HepG2 (cell line): ENCODE measurements at regions not wholly inside any gene's neighbourhood (a gene's known extent, or its start where the extent isn't known, plus 50 kb on each side); places are given as distances from the start of the nearest gene placed in this dataset.

Experiments
- ATAC-seq: fragments of 200-7000 bp; cut with Tn5 transposase; 3 replicates; pipeline ENCODE4 v1.9.1; 2020; ENCODE audit warnings: mild to moderate bottlenecking, moderate library complexity
- BruUV-seq: library from RNA; stranded (reverse); fragments of 400-500 nt; replicated peaks from 2 replicates; lab custom pipeline; 2021; lab: Mats Ljungman, UMichigan
- CTCF ChIA-PET: fragments of 300-600 bp; formaldehyde crosslinking; extraction: SDS; loops from one replicate; lab custom pipeline; 2021; ENCODE audit warnings: low total read pairs, inconsistent platforms, low intra/inter-chr PET ratio; lab: Yijun Ruan, JAX
- POLR2A ChIA-PET: fragments of 350-600 bp; sonication (Branson Sonifier 250); formaldehyde crosslinking; loops from one replicate; lab custom pipeline; 2020; ENCODE audit warnings: antibody characterized with exemption, inconsistent platforms; lab: Yijun Ruan, JAX
- DNase-seq: peaks from one replicate; pipeline ENCODE4 v3.0.0-alpha.2; 2015; ENCODE audit warnings: low spot score
- FAIRE-seq: peaks from 3 replicates; lab custom pipeline; 2011; peaks lifted over from hg19 to GRCh38; lab: Jason Lieb, UNC
- H2AFZ ChIP-seq: one replicate; pipeline ENCODE4 v1.6.1; 2011; ENCODE audit warnings: low read length, inconsistent platforms
- H3K27ac ChIP-seq: fragments of 300-600 bp; 3 replicates; pipeline ENCODE4 v1.8.0; 2011; ENCODE audit warnings: mixed run types, mild to moderate bottlenecking, mixed read lengths, low read length, inconsistent platforms; ENCODE audit not compliant: insufficient read depth; ENCODE audit errors: extremely low read length
- H3K27me3 ChIP-seq, 2 experiments: fragments of 200-600 bp in 1 of 2; 2 replicates in 1 of 2; 3 replicates in 1 of 2; pipeline versions ENCODE4 v1.6.0 to v1.8.0; 2011; ENCODE audit warnings: low read length in 2 of 2, mild to moderate bottlenecking in 2 of 2, moderate library complexity in 2 of 2, inconsistent platforms in 1 of 2; ENCODE audit not compliant: insufficient read depth in 2 of 2, control insufficient read depth in 1 of 2
- H3K36me3 ChIP-seq, 2 experiments: fragments of 200-600 bp in 1 of 2; replicated peaks in 1 of 2; 2 replicates in 1 of 2; 3 replicates in 1 of 2; pipeline versions ENCODE4 v1.5.1 to v1.8.0; 2011; ENCODE audit warnings: low read length in 2 of 2, inconsistent platforms in 1 of 2; ENCODE audit not compliant: insufficient read depth in 2 of 2, control insufficient read depth in 1 of 2
- H3K4me1 ChIP-seq: 2 replicates; pipeline ENCODE4 v1.5.1; 2012; ENCODE audit warnings: low read length, inconsistent platforms; ENCODE audit not compliant: insufficient read depth
- H3K4me2 ChIP-seq: 2 replicates; pipeline ENCODE4 v1.6.0; 2011; ENCODE audit warnings: low read depth, low read length, inconsistent platforms
- H3K4me3 ChIP-seq, 3 experiments: fragments of 200-600 bp in 1 of 3; sonication (generic), shearing (Covaris generic) in 1 of 3; replicated peaks in 1 of 3; 2 replicates each; pipeline ENCODE4 v1.5.1; 2011 to 2016; ENCODE audit warnings: low read length in 3 of 3, inconsistent platforms in 2 of 3, low read depth in 2 of 3, mild to moderate bottlenecking in 2 of 3, control low read depth in 1 of 3, mixed read lengths in 1 of 3; ENCODE audit not compliant: insufficient read depth in 1 of 3
- H3K79me2 ChIP-seq: one replicate; pipeline ENCODE4 v1.6.1; 2011; ENCODE audit warnings: low read length, inconsistent platforms; ENCODE audit not compliant: insufficient read depth
- H3K9ac ChIP-seq: 2 replicates; pipeline ENCODE4 v1.6.0; 2011; ENCODE audit warnings: mild to moderate bottlenecking, low read depth, low read length, inconsistent platforms; ENCODE audit not compliant: insufficient read depth
- H3K9me3 ChIP-seq: 2 replicates; pipeline ENCODE4 v1.5.1; 2012; ENCODE audit warnings: mild to moderate bottlenecking, low read length
- H4K20me1 ChIP-seq: 2 replicates; pipeline ENCODE4 v1.6.0; 2011; ENCODE audit warnings: inconsistent platforms, mild to moderate bottlenecking, low read length, moderate library complexity; ENCODE audit not compliant: insufficient read depth
- GTF2F1 ChIP-seq: fragments of 150-350 bp; IDR thresholded peaks from 2 replicates; pipeline ENCODE4 v1.6.1; 2014; ENCODE audit warnings: low read length
- MTERF4 ChIP-seq: sonication (generic); formaldehyde crosslinking; IDR thresholded peaks from 2 replicates; pipeline ENCODE4 v1.8.0; 2023; ENCODE audit warnings: mild to moderate bottlenecking, missing genetic modification reagents
- NFE2L2 ChIP-seq: fragments of 150-350 bp; IDR thresholded peaks from 2 replicates; pipeline ENCODE4 v1.6.1; 2014; ENCODE audit warnings: low read length
- NFYB ChIP-seq: sonication (generic); formaldehyde crosslinking; IDR thresholded peaks from 2 replicates; pipeline ENCODE4 v1.4.0; 2020; ENCODE audit warnings: missing genetic modification reagents
- NKX3-1 ChIP-seq: sonication (generic); formaldehyde crosslinking; IDR thresholded peaks from 2 replicates; pipeline ENCODE4 v1.5.0; 2020; ENCODE audit warnings: missing genetic modification reagents
- ZBTB26 ChIP-seq: IDR thresholded peaks from 2 replicates; pipeline ENCODE4 v1.6.1; 2016; ENCODE audit warnings: missing compliant biosample characterization, missing genetic modification reagents, borderline replicate concordance
- ZNF598 ChIP-seq: sonication (generic); formaldehyde crosslinking; IDR thresholded peaks from 2 replicates; pipeline ENCODE4 v1.5.1; 2020; ENCODE audit warnings: mild to moderate bottlenecking, missing genetic modification reagents, borderline replicate concordance
- ZNF749 ChIP-seq: sonication (generic); formaldehyde crosslinking; IDR thresholded peaks from 2 replicates; pipeline ENCODE4 v1.8.0; 2022; ENCODE audit warnings: mild to moderate bottlenecking, missing genetic modification reagents, moderate library complexity, borderline replicate concordance
- in situ Hi-C: cut with HindIII; loops from 2 replicates; pipeline ENCODE4 v1.10.0; 2017; ENCODE audit warnings: low pct_unique_long_range_greater_than_20kb; ENCODE audit not compliant: extremely low pct_ligation_motif_present
- intact Hi-C: fragments of 100-400 bp; cut with micrococcal nuclease; formaldehyde crosslinking; loops from one replicate; pipeline ENCODE4 v1.10.0; 2022; ENCODE audit not compliant: unreplicated experiment

- Histone ChIP-seq H4K20me1 (no peaks in the 10 kb centered on the region), H3K79me2 (no peaks in the 10 kb centered on the region), H3K9ac (no peak overlapping the region), H3K9me3 (no peaks in the 10 kb centered on the region), H2AFZ (no peak overlapping the region), H3K4me1 (no peaks in the 10 kb centered on the region), H3K36me3 (no peaks in the 10 kb centered on the region), H3K27ac (no peak overlapping the region), H3K4me2 (no peak overlapping the region), H3K27me3 (no peaks in the 10 kb centered on the region), H3K4me3 (no peak overlapping the region)
- ChIA-PET POLR2A (no interaction called here), CTCF (no interaction called here)
- DNase-seq: no peak
- intact Hi-C loops: no loop called here
- no peak for ATAC-seq
- no peak for FAIRE-seq
- TF ChIP-seq MTERF4 (CRISPR knock-in tag) (no peak), NFE2L2 (peak; percentile 79), ZBTB26 (CRISPR knock-in tag) (no peak), ZNF749 (no peak), NFYB (CRISPR knock-in tag) (no peak), GTF2F1 (no peak), NKX3-1 (CRISPR knock-in tag) (no peak), ZNF598 (no peak)
- in situ Hi-C loops: no loop called here
- BruUV-seq: no TSS peak
Observed at GRCh38 chr13:84659359-84659661, 777.0 kb upstream of the SLITRK1 start.
